ENCODE measurements at regions not wholly inside any gene's neighbourhood (a gene's known extent, or its start where the extent isn't known, plus 50 kb on each side); places are given as distances from the start of the nearest gene placed in this dataset.

DNA sequence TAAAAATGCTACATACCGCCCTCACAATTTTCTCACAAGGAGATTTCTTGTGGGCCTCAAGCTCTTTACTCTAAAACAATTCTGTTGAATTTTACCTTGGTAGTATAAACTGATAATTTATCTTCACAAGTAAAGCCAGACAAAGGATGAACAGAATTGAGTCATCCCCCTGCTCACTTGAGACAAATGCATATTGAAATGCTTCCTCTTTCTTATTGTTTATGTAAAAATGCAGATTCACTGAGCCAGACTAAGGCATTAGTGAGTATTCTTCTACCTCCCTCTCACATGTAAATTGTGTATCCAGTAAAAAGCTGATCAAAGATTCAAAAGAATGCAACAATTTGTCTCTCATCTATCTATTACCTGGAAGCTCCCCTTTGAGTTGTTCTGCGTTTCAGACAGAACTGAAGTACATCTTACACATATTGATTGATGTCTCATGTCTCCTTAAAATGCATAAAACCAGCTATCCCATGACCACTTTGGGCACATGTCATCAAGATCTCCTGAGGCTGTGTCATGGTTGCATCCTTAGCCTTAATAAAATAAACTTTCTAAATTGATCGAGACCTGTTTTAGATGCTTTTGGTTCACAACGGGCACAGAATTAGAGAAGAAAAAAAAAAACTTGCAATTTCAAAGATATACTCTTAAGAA lies 743.1 kb upstream of the B3GALT2 start:
- ChIA-PET POLR2A (no interaction called here), CTCF (no interaction called here)
- Histone ChIP-seq H3K36me3 (ENCODE audit: control insufficient read depth in 2 of 2, extremely low read depth in 1 of 2, insufficient read depth in 2 of 2, low read length in 2 of 2) (no peaks in the 10 kb centered on the region), H3K4me2 (ENCODE audit: insufficient read depth, low read length) (no peak overlapping the region), H4K20me1 (replicated peaks; ENCODE audit: control insufficient read depth, extremely low read depth, insufficient read depth, low read length) (no peaks in the 10 kb centered on the region), H3K27me3 (ENCODE audit: control insufficient read depth in 2 of 2, insufficient read depth in 2 of 2, low read length in 2 of 2) (no peaks in the 10 kb centered on the region), H3K4me3 (replicated peaks in 1 of 3; ENCODE audit: insufficient read depth in 1 of 3, low read depth in 1 of 3, low read length in 3 of 3) (no peak overlapping the region), H3K27ac (ENCODE audit: insufficient read depth, low read depth, low read length) (no peak overlapping the region), H3K79me2 (ENCODE audit: control insufficient read depth, insufficient read depth, low read length) (no peaks in the 10 kb centered on the region), H3K4me1 (ENCODE audit: control insufficient read depth, extremely low read depth, insufficient read depth, low read length) (no peaks in the 10 kb centered on the region), H3K9me1 (replicated peaks; ENCODE audit: control insufficient read depth, extremely low read depth, insufficient read depth, low read length) (no peaks in the 10 kb centered on the region), H2AFZ (ENCODE audit: low read depth, low read length) (no peak overlapping the region), H3K9me3 (replicated peaks; ENCODE audit: control insufficient read depth, insufficient read depth, low read length) (no peaks in the 10 kb centered on the region), H3K9ac (replicated peaks; ENCODE audit: extremely low read depth, insufficient read depth, low read length) (no peak overlapping the region)
- no TSS peak for BruUV-seq (replicated peaks)
- intact Hi-C loops (cut with micrococcal nuclease): no loop called here
- TF ChIP-seq FOS (IDR thresholded peaks at IDR 0.05; ENCODE audit: borderline replicate concordance, insufficient read depth, low read length): no peak
- TF ChIP-seq EZH2 (IDR thresholded peaks at IDR 0.05; ENCODE audit: borderline replicate concordance, low read depth, low read length, severe bottlenecking): no peak
- no peak for TF ChIP-seq JUN (IDR thresholded peaks at IDR 0.05; ENCODE audit: borderline replicate concordance, insufficient read depth, insufficient read length, low read depth)
- TF ChIP-seq POLR2AphosphoS5 (IDR thresholded peaks at IDR 0.05; ENCODE audit: insufficient read depth, low read depth, low read length): no peak
- no peak for TF ChIP-seq MYC (IDR thresholded peaks at IDR 0.05; ENCODE audit: low read depth, low read length)
- TF ChIP-seq, protein P1, sequence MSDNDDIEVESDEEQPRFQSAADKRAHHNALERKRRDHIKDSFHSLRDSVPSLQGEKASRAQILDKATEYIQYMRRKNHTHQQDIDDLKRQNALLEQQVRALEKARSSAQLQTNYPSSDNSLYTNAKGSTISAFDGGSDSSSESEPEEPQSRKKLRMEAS (IDR thresholded peaks at IDR 0.05; ENCODE audit: insufficient read depth, insufficient read length): no peak
- TF ChIP-seq, protein P2, sequence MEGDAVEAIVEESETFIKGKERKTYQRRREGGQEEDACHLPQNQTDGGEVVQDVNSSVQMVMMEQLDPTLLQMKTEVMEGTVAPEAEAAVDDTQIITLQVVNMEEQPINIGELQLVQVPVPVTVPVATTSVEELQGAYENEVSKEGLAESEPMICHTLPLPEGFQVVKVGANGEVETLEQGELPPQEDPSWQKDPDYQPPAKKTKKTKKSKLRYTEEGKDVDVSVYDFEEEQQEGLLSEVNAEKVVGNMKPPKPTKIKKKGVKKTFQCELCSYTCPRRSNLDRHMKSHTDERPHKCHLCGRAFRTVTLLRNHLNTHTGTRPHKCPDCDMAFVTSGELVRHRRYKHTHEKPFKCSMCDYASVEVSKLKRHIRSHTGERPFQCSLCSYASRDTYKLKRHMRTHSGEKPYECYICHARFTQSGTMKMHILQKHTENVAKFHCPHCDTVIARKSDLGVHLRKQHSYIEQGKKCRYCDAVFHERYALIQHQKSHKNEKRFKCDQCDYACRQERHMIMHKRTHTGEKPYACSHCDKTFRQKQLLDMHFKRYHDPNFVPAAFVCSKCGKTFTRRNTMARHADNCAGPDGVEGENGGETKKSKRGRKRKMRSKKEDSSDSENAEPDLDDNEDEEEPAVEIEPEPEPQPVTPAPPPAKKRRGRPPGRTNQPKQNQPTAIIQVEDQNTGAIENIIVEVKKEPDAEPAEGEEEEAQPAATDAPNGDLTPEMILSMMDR (IDR thresholded peaks at IDR 0.05; ENCODE audit: extremely low read depth in 1 of 2, insufficient read depth in 1 of 2, low read depth in 1 of 2, low read length in 2 of 2): no peak
- TF ChIP-seq GATA2 (IDR thresholded peaks at IDR 0.05; ENCODE audit: insufficient read depth, insufficient read length, low read depth, low read length): no peak
- no peak for TF ChIP-seq POLR2A (IDR thresholded peaks at IDR 0.05; ENCODE audit: low read depth, low read length)
- dilution Hi-C loops (cut with MboI; ENCODE audit: extremely low pct_ligation_motif_present, low sequenced_read_pairs): no loop called here
- FAIRE-seq (no peak), DNase-seq (ENCODE audit: low read depth, low spot score) (no peak)
